AG09319 (cell line): ENCODE measurements at regions not wholly inside any gene's neighbourhood (a gene's known extent, or its start where the extent isn't known, plus 50 kb on each side); places are given as distances from the start of the nearest gene placed in this dataset.

Source experiments
- DNase-seq: peaks from one replicate; pipeline ENCODE4 v3.0.0-alpha.2; 2010; ENCODE audit warnings: low read depth; ENCODE audit errors: extremely low read depth
- TF ChIP-seq, protein P1 (sequence below): IDR thresholded peaks from 2 replicates; pipeline ENCODE4 v1.5.1; 2011; ENCODE audit warnings: low read depth, mild to moderate bottlenecking, inconsistent platforms, low read length, moderate library complexity

DNA sequence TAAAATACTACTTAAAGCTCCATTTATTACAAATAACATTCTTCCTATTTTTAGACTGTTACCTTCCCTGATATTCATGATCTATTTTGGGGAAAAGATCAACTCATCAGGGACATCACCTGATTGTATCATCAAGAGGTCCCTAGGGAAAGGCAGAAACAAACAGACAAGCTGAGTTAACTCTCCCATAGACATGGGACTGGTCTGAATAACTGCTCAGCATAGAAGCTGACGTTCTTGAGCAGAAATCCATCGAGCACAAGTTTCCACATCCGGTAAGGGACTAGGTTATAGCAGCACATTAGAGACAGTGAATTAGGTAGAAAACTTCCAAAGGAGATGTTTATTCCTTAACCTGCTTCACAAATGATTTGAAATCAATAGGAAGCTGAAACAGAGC is 1100.4 kb upstream of the SLC39A10 start:
- TF ChIP-seq, protein P1, sequence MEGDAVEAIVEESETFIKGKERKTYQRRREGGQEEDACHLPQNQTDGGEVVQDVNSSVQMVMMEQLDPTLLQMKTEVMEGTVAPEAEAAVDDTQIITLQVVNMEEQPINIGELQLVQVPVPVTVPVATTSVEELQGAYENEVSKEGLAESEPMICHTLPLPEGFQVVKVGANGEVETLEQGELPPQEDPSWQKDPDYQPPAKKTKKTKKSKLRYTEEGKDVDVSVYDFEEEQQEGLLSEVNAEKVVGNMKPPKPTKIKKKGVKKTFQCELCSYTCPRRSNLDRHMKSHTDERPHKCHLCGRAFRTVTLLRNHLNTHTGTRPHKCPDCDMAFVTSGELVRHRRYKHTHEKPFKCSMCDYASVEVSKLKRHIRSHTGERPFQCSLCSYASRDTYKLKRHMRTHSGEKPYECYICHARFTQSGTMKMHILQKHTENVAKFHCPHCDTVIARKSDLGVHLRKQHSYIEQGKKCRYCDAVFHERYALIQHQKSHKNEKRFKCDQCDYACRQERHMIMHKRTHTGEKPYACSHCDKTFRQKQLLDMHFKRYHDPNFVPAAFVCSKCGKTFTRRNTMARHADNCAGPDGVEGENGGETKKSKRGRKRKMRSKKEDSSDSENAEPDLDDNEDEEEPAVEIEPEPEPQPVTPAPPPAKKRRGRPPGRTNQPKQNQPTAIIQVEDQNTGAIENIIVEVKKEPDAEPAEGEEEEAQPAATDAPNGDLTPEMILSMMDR, result no peak
- DNase-seq, result no peak

DNA sequence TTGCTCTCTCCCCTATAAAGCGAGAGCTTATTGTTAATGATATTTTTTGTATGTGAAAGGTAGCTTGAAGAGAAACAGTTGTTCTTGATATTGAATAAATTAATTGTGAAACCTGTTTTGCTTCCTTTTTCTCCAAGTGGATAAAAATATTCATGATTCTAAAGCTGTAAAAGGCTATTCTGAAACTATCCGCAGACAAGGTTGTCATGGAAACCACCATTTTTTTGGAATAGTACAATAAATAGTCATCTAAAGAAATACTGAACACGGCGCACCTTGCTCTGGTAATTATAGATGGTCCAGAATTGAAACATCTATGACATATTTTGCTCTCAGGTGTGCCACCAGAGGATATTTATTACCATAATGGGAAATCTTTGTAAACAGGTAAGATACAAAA is 1103.0 kb upstream of the SLC39A10 start:
- no peak for DNase-seq
- TF ChIP-seq, protein P1, result no peak

DNA sequence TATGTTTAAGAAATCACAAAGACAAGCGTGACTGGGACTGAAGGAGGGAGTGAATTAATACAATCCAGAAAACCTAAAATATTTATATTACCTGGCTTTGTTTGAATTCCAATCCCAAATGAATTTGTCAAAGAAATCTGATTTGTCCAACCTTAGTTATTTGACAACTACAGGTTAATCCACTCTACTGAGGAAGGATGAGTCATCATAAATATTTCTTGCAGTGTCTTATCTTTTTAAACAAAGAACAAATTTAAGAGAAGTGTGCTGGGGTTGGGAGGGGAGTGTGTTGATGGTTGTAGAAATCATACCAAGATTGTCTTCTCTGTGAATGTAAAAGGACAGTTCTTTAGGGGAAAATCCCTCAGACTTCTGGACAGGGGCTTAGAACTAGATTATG is 1106.3 kb upstream of the SLC39A10 start:
- TF ChIP-seq, protein P1, result no peak
- no peak for DNase-seq

DNA sequence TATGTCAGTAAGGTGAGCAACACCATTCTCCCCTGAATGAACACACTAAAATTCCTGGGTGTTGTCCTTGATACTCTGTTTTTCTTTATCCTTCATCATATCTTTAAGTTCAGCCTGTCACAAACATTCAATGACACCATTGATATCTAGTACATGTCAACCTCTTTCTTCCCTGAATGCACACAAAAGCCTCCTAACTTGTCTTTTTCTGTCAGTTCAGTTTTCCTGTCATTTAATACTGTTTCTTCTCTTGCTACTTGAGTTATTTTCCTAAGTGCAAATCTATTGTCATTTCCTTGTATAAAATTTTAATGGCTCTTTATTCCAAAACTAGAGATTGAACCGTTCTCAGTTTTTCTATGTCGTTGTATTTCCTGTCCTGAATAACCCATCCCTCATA is 1107.6 kb upstream of the SLC39A10 start:
- TF ChIP-seq, protein P1, result no peak
- DNase-seq, result no peak

DNA sequence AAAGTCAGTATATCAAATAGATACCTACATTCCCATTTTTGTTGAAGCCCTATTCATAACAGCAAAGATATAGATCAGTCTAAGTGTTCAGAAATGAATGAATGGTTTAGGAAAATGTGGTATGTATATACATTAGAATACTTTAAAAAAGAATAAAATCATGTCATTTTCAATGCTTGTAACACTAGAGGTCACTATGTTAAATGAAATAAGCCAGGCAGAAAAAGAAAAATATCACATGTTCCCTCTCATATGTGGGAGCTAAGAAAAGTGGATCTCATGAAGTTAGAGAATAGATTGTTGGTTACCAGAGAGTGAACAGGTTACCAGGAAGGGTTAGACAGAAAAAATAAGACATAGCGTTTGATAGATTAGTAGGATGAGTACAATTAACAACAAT is 1111.0 kb upstream of the SLC39A10 start:
- no peak for DNase-seq

DNA sequence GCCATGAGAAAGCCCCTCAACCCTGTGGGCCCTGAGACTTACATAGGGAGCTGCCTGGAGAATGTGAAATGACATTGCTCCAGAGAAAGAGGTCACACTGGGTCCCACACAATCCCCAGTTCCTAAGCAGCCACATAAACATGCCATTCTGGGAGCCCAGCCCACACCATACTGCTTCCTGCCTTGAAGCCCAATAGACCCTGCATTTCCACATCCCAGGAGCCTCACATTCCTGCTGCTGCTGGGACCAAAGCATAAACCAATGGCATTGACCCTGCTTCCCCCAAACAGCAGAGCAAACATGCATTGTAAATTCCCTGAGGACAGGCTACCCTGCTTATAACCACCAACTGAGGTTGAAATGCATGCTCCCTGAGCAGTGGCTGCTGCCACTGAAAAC is 1117.6 kb upstream of the SLC39A10 start:
- TF ChIP-seq, protein P1, result no peak
- DNase-seq, result no peak

More for the DNA sequence above, 1111.0 kb upstream of the SLC39A10 start:
- TF ChIP-seq, protein P1, result no peak

DNA sequence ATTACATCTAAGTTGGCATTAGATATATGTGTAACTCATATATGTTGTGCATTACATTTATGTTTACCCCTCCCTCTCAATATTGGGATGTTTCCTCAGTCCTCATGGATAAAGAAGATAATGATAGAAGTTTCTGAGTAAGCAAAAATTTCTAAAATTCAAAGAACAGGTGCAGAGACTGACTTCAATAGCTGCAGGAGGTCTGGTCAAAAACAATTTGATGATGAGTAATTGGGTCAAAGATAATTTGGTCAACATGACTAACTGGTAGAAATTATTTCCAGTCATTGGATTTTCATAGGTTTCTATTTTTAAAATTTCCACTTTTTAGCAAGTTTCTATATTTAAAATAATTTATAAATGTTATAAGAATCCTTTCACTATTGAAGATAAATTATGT is 1130.9 kb upstream of the SLC39A10 start:
- DNase-seq, result no peak
- TF ChIP-seq, protein P1, result no peak
